K562 (cell line): ENCODE measurements at regions not wholly inside any gene's neighbourhood (a gene's known extent, or its start where the extent isn't known, plus 50 kb on each side); places are given as distances from the start of the nearest gene placed in this dataset.

Source experiments
- ATAC-seq: fragments of 200-7000 bp; cut with Tn5 transposase; 3 replicates; pipeline ENCODE4 v1.9.1; 2020; ENCODE audit warnings: moderate library complexity
- BruUV-seq: library from RNA; stranded (reverse); fragments of 400-500 nt; replicated peaks from 2 replicates; lab custom pipeline; 2021; lab: Mats Ljungman, UMichigan
- CTCF ChIA-PET: fragments of 300-600 bp; formaldehyde crosslinking; extraction: SDS; loops from one replicate; lab custom pipeline; 2021; ENCODE audit warnings: low intra/inter-chr PET ratio; lab: Yijun Ruan, JAX
- POLR2A ChIA-PET: fragments of 300-600, 350-650 bp; sonication (Branson Sonifier 250); formaldehyde crosslinking; extraction: SDS; loops from one replicate; lab custom pipeline; 2021; ENCODE audit warnings: antibody characterized with exemption, inconsistent platforms; lab: Yijun Ruan, JAX
- DNase-seq, 4 experiments: peaks; one replicate each; pipeline versions ENCODE4 v3.0.0 to v3.0.0-alpha.2; 2011 to 2018; ENCODE audit warnings: low spot score in 3 of 4, mixed read lengths in 3 of 4; ENCODE audit errors: extremely low read depth in 1 of 4
- FAIRE-seq: peaks from 2 replicates; lab custom pipeline; 2011; peaks lifted over from hg19 to GRCh38; lab: Jason Lieb, UNC
- H2AFZ ChIP-seq: 2 replicates; pipeline ENCODE4 v1.6.0; 2011; ENCODE audit warnings: low read depth, low read length, control low read depth, inconsistent platforms
- H3K27ac ChIP-seq: fragments of 200-600 bp; 3 replicates; pipeline ENCODE4 v1.8.0; 2011; ENCODE audit warnings: low read depth, mild to moderate bottlenecking, control low read depth, inconsistent platforms, low read length, moderate library complexity, mixed read lengths; ENCODE audit errors: extremely low read depth
- H3K27me3 ChIP-seq, 2 experiments: fragments of 300-600 bp in 1 of 2; 2 replicates in 1 of 2; 3 replicates in 1 of 2; pipeline versions ENCODE4 v1.6.0 to v1.8.0; 2011; ENCODE audit warnings: inconsistent platforms in 2 of 2, low read length in 2 of 2, mild to moderate bottlenecking in 1 of 2, mixed read lengths in 1 of 2, moderate library complexity in 1 of 2; ENCODE audit not compliant: control insufficient read depth in 2 of 2, insufficient read depth in 2 of 2
- H3K36me3 ChIP-seq: fragments of 300-600 bp; 3 replicates; pipeline ENCODE4 v1.8.0; 2011; ENCODE audit warnings: mild to moderate bottlenecking, low read length, inconsistent platforms; ENCODE audit not compliant: control insufficient read depth, insufficient read depth
- H3K4me1 ChIP-seq, 2 experiments: fragments of 200-600 bp in 1 of 2; replicated peaks in 1 of 2; 2 replicates in 1 of 2; 3 replicates in 1 of 2; pipeline versions ENCODE4 v1.5.1 to v1.8.0; 2011; ENCODE audit warnings: inconsistent platforms in 2 of 2, low read length in 2 of 2, mild to moderate bottlenecking in 1 of 2, mixed read lengths in 1 of 2, moderate library complexity in 1 of 2; ENCODE audit not compliant: control insufficient read depth in 2 of 2, insufficient read depth in 2 of 2
- H3K4me2 ChIP-seq: 2 replicates; pipeline ENCODE4 v1.6.1; 2011; ENCODE audit warnings: low read length, control low read depth, inconsistent platforms, mixed read lengths; ENCODE audit not compliant: insufficient read depth
- H3K4me3 ChIP-seq: fragments of 200-600 bp; sonication (generic), shearing (Covaris generic); 2 replicates; pipeline ENCODE4 v1.5.1; 2016; ENCODE audit warnings: control low read depth, inconsistent platforms
- H3K79me2 ChIP-seq: fragments of 200-600 bp; 3 replicates; pipeline ENCODE4 v1.8.0; 2011; ENCODE audit warnings: low read length, inconsistent platforms; ENCODE audit not compliant: control insufficient read depth, insufficient read depth
- H3K9ac ChIP-seq, 2 experiments: 2 replicates each; pipeline versions ENCODE4 v1.6.0 to v1.6.1; 2011; ENCODE audit warnings: low read depth in 2 of 2, low read length in 2 of 2, control low read depth in 1 of 2, inconsistent platforms in 1 of 2, mild to moderate bottlenecking in 1 of 2, mixed read lengths in 1 of 2; ENCODE audit not compliant: insufficient read depth in 1 of 2
- H3K9me1 ChIP-seq: one replicate; pipeline ENCODE4 v1.6.0; 2011; ENCODE audit warnings: inconsistent platforms, mild to moderate bottlenecking, low read length, moderate library complexity; ENCODE audit not compliant: control insufficient read depth, insufficient read depth
- H3K9me3 ChIP-seq: replicated peaks from 2 replicates; pipeline ENCODE4 v1.5.1; 2011; ENCODE audit warnings: low read depth, low read length, inconsistent platforms; ENCODE audit not compliant: control insufficient read depth, insufficient read depth
- H4K20me1 ChIP-seq: replicated peaks from 2 replicates; pipeline ENCODE4 v1.6.1; 2011; ENCODE audit warnings: low read length, inconsistent platforms, mixed read lengths; ENCODE audit not compliant: control insufficient read depth, insufficient read depth
- CEBPG ChIP-seq, 3 experiments: fragments of 200-800 bp in 1 of 3; sonication (Bioruptor generic) in 1 of 3; sonication (generic) in 1 of 3; formaldehyde crosslinking in 1 of 3; IDR thresholded peaks in 2 of 3; conservative IDR thresholded peaks in 1 of 3; 2 replicates each; pipeline versions ENCODE4 v1.6.1 to v1.8.0; 2016 to 2022; ENCODE audit warnings: missing compliant biosample characterization in 2 of 3, missing genetic modification characterization in 2 of 3, mild to moderate bottlenecking in 1 of 3, missing genetic modification reagents in 1 of 3
- COPS2 ChIP-seq: fragments of 450-650 bp; conservative IDR thresholded peaks from 2 replicates; pipeline ENCODE4 v1.6.1; 2016; ENCODE audit warnings: mild to moderate bottlenecking, moderate library complexity
- ESRRA ChIP-seq: fragments of 450-650 bp; IDR thresholded peaks from 2 replicates; pipeline ENCODE4 v1.6.1; 2014; ENCODE audit warnings: low read depth, mild to moderate bottlenecking, moderate library complexity, borderline replicate concordance
- SAFB2 ChIP-seq: fragments of 200-400 bp; formaldehyde crosslinking; IDR thresholded peaks from 2 replicates; pipeline ENCODE4 v1.6.1; 2018; ENCODE audit warnings: borderline replicate concordance, low read length, low read depth, moderate library complexity; ENCODE audit not compliant: severe bottlenecking
- TBL1XR1 ChIP-seq, 2 experiments: IDR thresholded peaks; 2 replicates each; pipeline ENCODE4 v1.6.1; 2012; ENCODE audit warnings: improper control_type of control experiment in 2 of 2, low read length in 2 of 2, mild to moderate bottlenecking in 1 of 2
- ZC3H8 ChIP-seq: fragments of 450-650 bp; IDR thresholded peaks from 2 replicates; pipeline ENCODE4 v1.6.1; 2017
- ZNF133 ChIP-seq: fragments of 250-450 bp; sonication (Bioruptor Pico); IDR thresholded peaks from 2 replicates; pipeline ENCODE4 v1.4.0; 2020; ENCODE audit warnings: mild to moderate bottlenecking
- in situ Hi-C: fragments of 300-500 bp; cut with MboI; formaldehyde crosslinking; loops from 4 replicates; pipeline ENCODE4 v1.15.0; 2018; ENCODE audit warnings: inconsistent platforms, mixed read lengths
- intact Hi-C: fragments of 100-400 bp; cut with micrococcal nuclease; formaldehyde crosslinking; loops from 2 replicates; pipeline ENCODE4 v1.14.2; 2022
- TF ChIP-seq, protein P1 (sequence below): fragments of 450-650 bp; formaldehyde crosslinking; IDR thresholded peaks from 2 replicates; pipeline ENCODE4 v1.4.0; 2020; ENCODE audit warnings: mild to moderate bottlenecking, moderate library complexity
- TF ChIP-seq, protein P2 (sequence below): fragments of 450-650 bp; conservative IDR thresholded peaks from 2 replicates; pipeline ENCODE4 v1.6.1; 2016; ENCODE audit warnings: missing genetic modification characterization, low read depth, mild to moderate bottlenecking, missing compliant biosample characterization, moderate library complexity

DNA sequence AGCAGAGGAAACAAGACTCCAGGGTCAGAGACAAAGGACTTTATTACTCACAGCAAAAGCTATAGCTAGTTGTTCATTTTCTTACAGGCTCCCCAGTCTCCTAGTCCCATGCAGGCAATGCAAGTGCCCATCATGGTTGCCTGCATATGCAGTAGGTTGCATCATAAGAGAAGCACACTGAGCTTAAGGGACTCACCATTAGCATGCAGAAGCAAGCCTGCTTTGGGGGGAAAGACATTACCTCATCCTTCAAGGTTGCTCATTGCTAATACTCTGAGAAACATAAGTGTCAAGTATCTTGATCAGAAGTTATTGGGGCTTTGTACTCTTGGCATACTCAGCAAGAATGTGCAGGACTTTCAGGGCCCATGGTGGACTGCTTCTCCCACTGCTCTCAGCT is 114.6 kb upstream of the CCDC68 start:
- ATAC-seq (no peak), FAIRE-seq (no peak), DNase-seq (no peak)
- POLR2A ChIA-PET, result no interaction called here
- no TSS peak for BruUV-seq
- H2AFZ ChIP-seq, result no peak overlapping the region
- no peaks in the 10 kb centered on the region; the same call in 1 of the 2 replicates for H4K20me1 ChIP-seq
- CTCF ChIA-PET, result no interaction called here
- no peaks in the 10 kb centered on the region for H3K9me3 ChIP-seq
- no peaks in the 10 kb centered on the region for H3K4me1 ChIP-seq
- H3K9me1 ChIP-seq, result no peaks in the 10 kb centered on the region
- no peak overlapping the region for H3K4me2 ChIP-seq
- H3K9ac ChIP-seq, result no peak overlapping the region
- H3K27me3 ChIP-seq, result peaks cover 0 to 3% of the 10 kb centered on the region in 2 experiments; a peak in 2 of 5 replicates
- no peaks in the 10 kb centered on the region for H3K79me2 ChIP-seq
- in situ Hi-C loops, result no loop called here
- intact Hi-C loops, result no loop called here
- H3K36me3 ChIP-seq, result no peaks in the 10 kb centered on the region
- TF ChIP-seq COPS2 (no peak), CEBPG (CRISPR knock-in tag; IDR thresholded peaks at IDR 0.05) (no peak), CEBPG (tag; conservative IDR thresholded peaks at IDR 0.05 in 1 of 2, IDR thresholded peaks at IDR 0.05 in 1 of 2) (0 out of 4 replicates have a peak, but pooled peaks of 1 of the 2 experiments have one; percentile 39), ESRRA (no peak), TBL1XR1 (IDR thresholded peaks at IDR 0.05; ENCODE audit: low read length in 2 of 2) (no peak), SAFB2 (no peak), ZC3H8 (no peak), ZNF133 (no peak)
- TF ChIP-seq, protein P1, sequence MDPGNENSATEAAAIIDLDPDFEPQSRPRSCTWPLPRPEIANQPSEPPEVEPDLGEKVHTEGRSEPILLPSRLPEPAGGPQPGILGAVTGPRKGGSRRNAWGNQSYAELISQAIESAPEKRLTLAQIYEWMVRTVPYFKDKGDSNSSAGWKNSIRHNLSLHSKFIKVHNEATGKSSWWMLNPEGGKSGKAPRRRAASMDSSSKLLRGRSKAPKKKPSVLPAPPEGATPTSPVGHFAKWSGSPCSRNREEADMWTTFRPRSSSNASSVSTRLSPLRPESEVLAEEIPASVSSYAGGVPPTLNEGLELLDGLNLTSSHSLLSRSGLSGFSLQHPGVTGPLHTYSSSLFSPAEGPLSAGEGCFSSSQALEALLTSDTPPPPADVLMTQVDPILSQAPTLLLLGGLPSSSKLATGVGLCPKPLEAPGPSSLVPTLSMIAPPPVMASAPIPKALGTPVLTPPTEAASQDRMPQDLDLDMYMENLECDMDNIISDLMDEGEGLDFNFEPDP (CRISPR knock-in tag), result no peak
- TF ChIP-seq, protein P2, sequence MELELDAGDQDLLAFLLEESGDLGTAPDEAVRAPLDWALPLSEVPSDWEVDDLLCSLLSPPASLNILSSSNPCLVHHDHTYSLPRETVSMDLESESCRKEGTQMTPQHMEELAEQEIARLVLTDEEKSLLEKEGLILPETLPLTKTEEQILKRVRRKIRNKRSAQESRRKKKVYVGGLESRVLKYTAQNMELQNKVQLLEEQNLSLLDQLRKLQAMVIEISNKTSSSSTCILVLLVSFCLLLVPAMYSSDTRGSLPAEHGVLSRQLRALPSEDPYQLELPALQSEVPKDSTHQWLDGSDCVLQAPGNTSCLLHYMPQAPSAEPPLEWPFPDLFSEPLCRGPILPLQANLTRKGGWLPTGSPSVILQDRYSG, result no peak
- no peak overlapping the region for H3K4me3 ChIP-seq
- no peak overlapping the region for H3K27ac ChIP-seq
